IMR-90 (cell line): ENCODE measurements at regions not wholly inside any gene's neighbourhood (a gene's known extent, or its start where the extent isn't known, plus 50 kb on each side); places are given as distances from the start of the nearest gene placed in this dataset.

Experiments used
- ATAC-seq: fragments of 200-7000 bp; cut with Tn5 transposase; 2 replicates; pipeline ENCODE4 v1.9.1; 2020; ENCODE audit warnings: low read depth, mild to moderate bottlenecking, moderate library complexity
- BruUV-seq: library from RNA; stranded (reverse); fragments of 400-500 nt; replicated peaks from 2 replicates; lab custom pipeline; 2021; lab: Mats Ljungman, UMichigan
- CTCF ChIA-PET: fragments of 300-600 bp; formaldehyde crosslinking; extraction: SDS; loops from one replicate; lab custom pipeline; 2021; ENCODE audit warnings: antibody characterized with exemption; lab: Yijun Ruan, JAX
- POLR2A ChIA-PET: fragments of 300-600 bp; sonication (Branson Sonifier 250); formaldehyde crosslinking; loops from one replicate; lab custom pipeline; 2022; ENCODE audit warnings: antibody characterized with exemption; ENCODE audit not compliant: unreplicated experiment; lab: Charles Lee
- DNase-seq: peaks from one replicate; pipeline ENCODE4 v3.0.0; 2013
- H2AFZ ChIP-seq: replicated peaks from 2 replicates; pipeline ENCODE3; 2013; ENCODE audit warnings: low read length, mild to moderate bottlenecking; ENCODE audit not compliant: poor library complexity
- H2AK5ac ChIP-seq: 2 replicates; pipeline ENCODE4 v1.6.1; 2013; ENCODE audit warnings: low read depth, low read length, inconsistent platforms
- H2AK9ac ChIP-seq: replicated peaks from 2 replicates; pipeline ENCODE3; 2013; ENCODE audit warnings: mild to moderate bottlenecking, low read depth, low read length, moderate library complexity; ENCODE audit not compliant: poor library complexity
- H2BK120ac ChIP-seq: 2 replicates; pipeline ENCODE4 v1.6.1; 2013; ENCODE audit warnings: low read depth, low read length, inconsistent platforms
- H2BK15ac ChIP-seq: 3 replicates; pipeline ENCODE4 v1.6.1; 2013; ENCODE audit warnings: low read depth, low read length, inconsistent platforms
- H2BK20ac ChIP-seq: 2 replicates; pipeline ENCODE4 v1.6.1; 2013; ENCODE audit warnings: low read depth, mild to moderate bottlenecking, inconsistent platforms, low read length, moderate library complexity
- H2BK5ac ChIP-seq: 2 replicates; pipeline ENCODE4 v1.6.1; 2013; ENCODE audit warnings: mild to moderate bottlenecking, low read depth, low read length, inconsistent platforms; ENCODE audit not compliant: poor library complexity, severe bottlenecking
- H3K14ac ChIP-seq: replicated peaks from 2 replicates; pipeline ENCODE4 v1.6.1; 2013; ENCODE audit warnings: low read depth, low read length, inconsistent platforms
- H3K18ac ChIP-seq: 2 replicates; pipeline ENCODE4 v1.6.1; 2013; ENCODE audit warnings: low read depth, low read length, control low read depth
- H3K23ac ChIP-seq: 2 replicates; pipeline ENCODE4 v1.6.1; 2013; ENCODE audit warnings: low read depth, low read length, inconsistent platforms
- H3K27ac ChIP-seq: 2 replicates; pipeline ENCODE4 v1.5.1; 2013; ENCODE audit warnings: mild to moderate bottlenecking, control low read depth, low read length; ENCODE audit not compliant: insufficient read depth
- H3K27me3 ChIP-seq: 2 replicates; pipeline ENCODE4 v1.6.1; 2013; ENCODE audit warnings: low read length; ENCODE audit not compliant: control insufficient read depth, insufficient read depth
- H3K36me3 ChIP-seq: 2 replicates; pipeline ENCODE4 v1.6.1; 2013; ENCODE audit warnings: low read length, mixed read lengths; ENCODE audit not compliant: control insufficient read depth, insufficient read depth
- H3K4ac ChIP-seq: 2 replicates; pipeline ENCODE4 v1.6.1; 2013; ENCODE audit warnings: low read depth, low read length, inconsistent platforms
- H3K4me1 ChIP-seq: 2 replicates; pipeline ENCODE4 v1.6.1; 2013; ENCODE audit warnings: low read length, mixed read lengths; ENCODE audit not compliant: control insufficient read depth, insufficient read depth
- H3K4me2 ChIP-seq: 2 replicates; pipeline ENCODE4 v1.6.1; 2013; ENCODE audit warnings: low read depth, mild to moderate bottlenecking, control low read depth, low read length, moderate library complexity
- H3K4me3 ChIP-seq: 2 replicates; pipeline ENCODE4 v1.5.1; 2013; ENCODE audit warnings: low read depth, mild to moderate bottlenecking, control low read depth, low read length, moderate library complexity; ENCODE audit not compliant: insufficient read depth
- H3K56ac ChIP-seq: 2 replicates; pipeline ENCODE4 v1.6.1; 2013; ENCODE audit warnings: low read length, inconsistent platforms; ENCODE audit not compliant: insufficient read depth; ENCODE audit errors: extremely low read depth
- H3K79me1 ChIP-seq, 2 experiments: 2 replicates each; pipeline ENCODE4 v1.6.1; 2013; ENCODE audit warnings: low read length in 2 of 2, inconsistent platforms in 1 of 2, low read depth in 1 of 2
- H3K9ac ChIP-seq: 2 replicates; pipeline ENCODE4 v1.6.1; 2013; ENCODE audit warnings: low read depth, low read length, control low read depth
- H3K9me1 ChIP-seq: 2 replicates; pipeline ENCODE4 v1.6.1; 2013; ENCODE audit warnings: low read length, inconsistent platforms; ENCODE audit not compliant: insufficient read depth
- H3K9me3 ChIP-seq: 2 replicates; pipeline ENCODE4 v1.6.1; 2013; ENCODE audit warnings: low read length; ENCODE audit not compliant: control insufficient read depth, insufficient read depth
- H4K20me1 ChIP-seq: 2 replicates; pipeline ENCODE4 v1.6.1; 2013; ENCODE audit warnings: low read length, inconsistent platforms; ENCODE audit not compliant: insufficient read depth
- H4K5ac ChIP-seq: 2 replicates; pipeline ENCODE4 v1.6.1; 2013; ENCODE audit warnings: mild to moderate bottlenecking, low read depth, low read length, control low read depth
- H4K8ac ChIP-seq, 2 experiments: 2 replicates each; pipeline ENCODE4 v1.6.1; 2013; ENCODE audit warnings: low read depth in 2 of 2, low read length in 2 of 2, control low read depth in 1 of 2, inconsistent platforms in 1 of 2
- H4K91ac ChIP-seq: 2 replicates; pipeline ENCODE4 v1.6.1; 2013; ENCODE audit warnings: low read depth, low read length, inconsistent platforms; ENCODE audit not compliant: insufficient read depth
- BHLHE40 ChIP-seq: fragments of 150-350 bp; IDR thresholded peaks from 2 replicates; pipeline ENCODE4 v1.6.1; 2016; ENCODE audit warnings: mild to moderate bottlenecking, low read depth, low read length
- CEBPB ChIP-seq: IDR thresholded peaks from 2 replicates; pipeline ENCODE4 v1.6.1; 2012; ENCODE audit warnings: low read depth, low read length, improper control_type of control experiment
- FOS ChIP-seq: fragments of 150-350 bp; IDR thresholded peaks from 2 replicates; pipeline ENCODE4 v1.6.1; 2016; ENCODE audit warnings: low read depth, low read length
- MAFK ChIP-seq: IDR thresholded peaks from 2 replicates; pipeline ENCODE4 v1.6.1; 2012; ENCODE audit warnings: low read depth, low read length, improper control_type of control experiment
- MAZ ChIP-seq: IDR thresholded peaks from 2 replicates; pipeline ENCODE4 v1.6.1; 2012; ENCODE audit warnings: low read depth, mild to moderate bottlenecking, low read length, improper control_type of control experiment, moderate library complexity, borderline replicate concordance
- MXI1 ChIP-seq: IDR thresholded peaks from 2 replicates; pipeline ENCODE4 v1.6.1; 2012; ENCODE audit warnings: low read depth, mild to moderate bottlenecking, low read length, moderate library complexity, borderline replicate concordance
- NFE2L2 ChIP-seq: fragments of 150-350 bp; IDR thresholded peaks from 2 replicates; pipeline ENCODE4 v1.6.1; 2016; ENCODE audit warnings: low read depth, mild to moderate bottlenecking, low read length
- POLR2A ChIP-seq: IDR thresholded peaks from 2 replicates; pipeline ENCODE4 v1.6.1; 2012; ENCODE audit warnings: mild to moderate bottlenecking, low read depth, low read length
- RAD21 ChIP-seq: IDR thresholded peaks from 2 replicates; pipeline ENCODE4 v1.6.1; 2012; ENCODE audit warnings: low read length, improper control_type of control experiment
- RFX5 ChIP-seq: IDR thresholded peaks from 2 replicates; pipeline ENCODE4 v1.8.0; 2012; ENCODE audit warnings: low read depth, mild to moderate bottlenecking, low read length, moderate library complexity
- whole genome bisulfite sequencing, 2 experiments: methylation state at CpG; one replicate each; pipeline versions ENCODE4 v1.1.5 to v1.1.7; 2013; ENCODE audit warnings: missing lambda C conversion rate in 2 of 2; ENCODE audit not compliant: insufficient read length in 1 of 2; ENCODE audit errors: extremely low coverage in 2 of 2; 5-methylcytosine and 5-hydroxymethylcytosine counted together
- dilution Hi-C: fragments of 300-500 bp; cut with HindIII; formaldehyde crosslinking; loops from one replicate; pipeline ENCODE4 v1.14.3; 2018; ENCODE audit warnings: low sequenced_read_pairs; ENCODE audit not compliant: unreplicated experiment
- in situ Hi-C: fragments of 300-500 bp; cut with MboI; formaldehyde crosslinking; loops from 3 replicates; pipeline ENCODE4 v1.14.3; 2019; ENCODE audit warnings: low sequenced_read_pairs, inconsistent platforms, mixed read lengths
- intact Hi-C: fragments of 100-400 bp; cut with micrococcal nuclease; formaldehyde crosslinking; loops from 2 replicates; pipeline ENCODE4 v1.10.0; 2022
- TF ChIP-seq, protein P1 (sequence below): conservative IDR thresholded peaks from 2 replicates; pipeline ENCODE4 v1.5.1; 2012; ENCODE audit warnings: mild to moderate bottlenecking, low read depth, low read length, improper control_type of control experiment
- TF ChIP-seq, protein P2 (sequence below): fragments of 150-350 bp; IDR thresholded peaks from 2 replicates; pipeline ENCODE4 v1.6.1; 2016; ENCODE audit warnings: low read depth, mild to moderate bottlenecking, low read length, moderate library complexity, borderline replicate concordance

DNA sequence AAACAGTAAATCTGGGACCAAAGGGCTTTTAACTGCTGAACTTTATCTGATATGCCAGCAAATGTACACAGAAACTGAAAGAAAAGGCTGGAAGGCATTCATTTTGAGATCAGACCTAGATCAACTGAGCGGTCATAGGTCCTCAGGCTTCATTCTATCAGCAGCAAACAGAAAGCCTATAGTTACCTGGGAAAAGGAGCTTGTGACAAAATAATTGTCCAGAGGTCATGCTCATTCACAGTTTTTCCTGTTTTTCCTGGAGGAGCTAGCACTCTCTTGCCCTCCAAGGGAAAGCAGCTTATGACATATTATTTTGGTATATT is 320.2 kb downstream of the AHR start:
- ChIA-PET POLR2A (no interaction called here), CTCF (interaction anchor here (1.0 kb wide), 1 partner anchor 9 kb away, joined by 4 read pairs; no protein-coding TSS in a partner anchor)
- H3K4me2 ChIP-seq: no peak overlapping the region
- no peak overlapping the region for H3K4ac ChIP-seq
- no peak overlapping the region for H3K18ac ChIP-seq
- H2BK20ac ChIP-seq: no peak overlapping the region
- no CpG with 5 or more reads among the region's 1 CpG for WGBS, 2 experiments
- H3K14ac ChIP-seq: no peak overlapping the region; the same call in 1 of the 2 replicates
- H2AFZ ChIP-seq: no peak overlapping the region
- H3K36me3 ChIP-seq: no peaks in the 10 kb centered on the region
- BruUV-seq: no TSS peak
- in situ Hi-C loops: no loop called here
- H3K79me1 ChIP-seq: no peaks in the 10 kb centered on the region
- no peak overlapping the region for H2BK5ac ChIP-seq
- no peak overlapping the region for H3K9ac ChIP-seq
- peaks cover 2% of the 10 kb centered on the region; the same call in 1 of the 2 replicates for H3K4me1 ChIP-seq
- H4K8ac ChIP-seq: no peak overlapping the region
- no peaks in the 10 kb centered on the region for H3K27me3 ChIP-seq
- H2BK120ac ChIP-seq: no peak overlapping the region
- DNase-seq: no peak
- no peak overlapping the region for H3K56ac ChIP-seq
- ATAC-seq: no peak
- dilution Hi-C loops: no loop called here
- H4K5ac ChIP-seq: no peak overlapping the region
- intact Hi-C loops: no loop called here
- no peaks in the 10 kb centered on the region for H3K9me1 ChIP-seq
- no peak overlapping the region for H3K27ac ChIP-seq
- no peaks in the 10 kb centered on the region for H3K9me3 ChIP-seq
- H3K23ac ChIP-seq: no peak overlapping the region
- H4K20me1 ChIP-seq: no peaks in the 10 kb centered on the region
- TF ChIP-seq CEBPB (no peak), MAZ (no peak), RFX5 (no peak), POLR2A (no peak), RAD21 (no peak), NFE2L2 (no peak), FOS (no peak), BHLHE40 (no peak), MAFK (no peak), MXI1 (no peak)
- TF ChIP-seq, protein P1, sequence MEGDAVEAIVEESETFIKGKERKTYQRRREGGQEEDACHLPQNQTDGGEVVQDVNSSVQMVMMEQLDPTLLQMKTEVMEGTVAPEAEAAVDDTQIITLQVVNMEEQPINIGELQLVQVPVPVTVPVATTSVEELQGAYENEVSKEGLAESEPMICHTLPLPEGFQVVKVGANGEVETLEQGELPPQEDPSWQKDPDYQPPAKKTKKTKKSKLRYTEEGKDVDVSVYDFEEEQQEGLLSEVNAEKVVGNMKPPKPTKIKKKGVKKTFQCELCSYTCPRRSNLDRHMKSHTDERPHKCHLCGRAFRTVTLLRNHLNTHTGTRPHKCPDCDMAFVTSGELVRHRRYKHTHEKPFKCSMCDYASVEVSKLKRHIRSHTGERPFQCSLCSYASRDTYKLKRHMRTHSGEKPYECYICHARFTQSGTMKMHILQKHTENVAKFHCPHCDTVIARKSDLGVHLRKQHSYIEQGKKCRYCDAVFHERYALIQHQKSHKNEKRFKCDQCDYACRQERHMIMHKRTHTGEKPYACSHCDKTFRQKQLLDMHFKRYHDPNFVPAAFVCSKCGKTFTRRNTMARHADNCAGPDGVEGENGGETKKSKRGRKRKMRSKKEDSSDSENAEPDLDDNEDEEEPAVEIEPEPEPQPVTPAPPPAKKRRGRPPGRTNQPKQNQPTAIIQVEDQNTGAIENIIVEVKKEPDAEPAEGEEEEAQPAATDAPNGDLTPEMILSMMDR: no peak
- TF ChIP-seq, protein P2, sequence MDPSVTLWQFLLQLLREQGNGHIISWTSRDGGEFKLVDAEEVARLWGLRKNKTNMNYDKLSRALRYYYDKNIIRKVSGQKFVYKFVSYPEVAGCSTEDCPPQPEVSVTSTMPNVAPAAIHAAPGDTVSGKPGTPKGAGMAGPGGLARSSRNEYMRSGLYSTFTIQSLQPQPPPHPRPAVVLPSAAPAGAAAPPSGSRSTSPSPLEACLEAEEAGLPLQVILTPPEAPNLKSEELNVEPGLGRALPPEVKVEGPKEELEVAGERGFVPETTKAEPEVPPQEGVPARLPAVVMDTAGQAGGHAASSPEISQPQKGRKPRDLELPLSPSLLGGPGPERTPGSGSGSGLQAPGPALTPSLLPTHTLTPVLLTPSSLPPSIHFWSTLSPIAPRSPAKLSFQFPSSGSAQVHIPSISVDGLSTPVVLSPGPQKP: no peak
- H3K4me3 ChIP-seq: no peak overlapping the region
- no peak overlapping the region for H2AK9ac ChIP-seq
- no peak overlapping the region for H2BK15ac ChIP-seq
- H4K91ac ChIP-seq: no peak overlapping the region
- no peak overlapping the region for H2AK5ac ChIP-seq
